HCEC 1CT (cell line): ENCODE measurements at regions not wholly inside any gene's neighbourhood (a gene's known extent, or its start where the extent isn't known, plus 50 kb on each side); places are given as distances from the start of the nearest gene placed in this dataset.

Experiments used
- DNase-seq: peaks from one replicate; pipeline ENCODE4 v3.0.0-alpha.2; 2017

DNA sequence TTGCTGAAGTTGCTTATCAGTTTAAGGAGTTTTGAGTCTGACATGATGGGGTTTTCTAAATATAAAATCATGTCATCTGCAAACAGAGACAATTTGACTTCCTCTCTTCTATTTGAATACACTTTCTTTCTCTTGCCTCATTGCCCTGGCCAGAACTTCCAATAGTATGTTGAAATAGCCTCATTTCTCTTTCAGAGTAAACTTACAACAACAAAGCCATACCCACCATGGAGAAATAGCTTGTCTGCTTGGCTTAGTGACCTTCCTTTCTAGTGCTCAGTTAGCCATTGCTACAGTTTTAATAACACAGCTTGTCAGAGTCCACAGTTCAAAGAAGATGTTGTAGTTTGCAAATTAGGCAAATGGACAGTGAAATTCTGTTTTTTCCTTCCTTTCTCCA lies 228.0 kb downstream of the ETAA1 start:
- no peak for DNase-seq

DNA sequence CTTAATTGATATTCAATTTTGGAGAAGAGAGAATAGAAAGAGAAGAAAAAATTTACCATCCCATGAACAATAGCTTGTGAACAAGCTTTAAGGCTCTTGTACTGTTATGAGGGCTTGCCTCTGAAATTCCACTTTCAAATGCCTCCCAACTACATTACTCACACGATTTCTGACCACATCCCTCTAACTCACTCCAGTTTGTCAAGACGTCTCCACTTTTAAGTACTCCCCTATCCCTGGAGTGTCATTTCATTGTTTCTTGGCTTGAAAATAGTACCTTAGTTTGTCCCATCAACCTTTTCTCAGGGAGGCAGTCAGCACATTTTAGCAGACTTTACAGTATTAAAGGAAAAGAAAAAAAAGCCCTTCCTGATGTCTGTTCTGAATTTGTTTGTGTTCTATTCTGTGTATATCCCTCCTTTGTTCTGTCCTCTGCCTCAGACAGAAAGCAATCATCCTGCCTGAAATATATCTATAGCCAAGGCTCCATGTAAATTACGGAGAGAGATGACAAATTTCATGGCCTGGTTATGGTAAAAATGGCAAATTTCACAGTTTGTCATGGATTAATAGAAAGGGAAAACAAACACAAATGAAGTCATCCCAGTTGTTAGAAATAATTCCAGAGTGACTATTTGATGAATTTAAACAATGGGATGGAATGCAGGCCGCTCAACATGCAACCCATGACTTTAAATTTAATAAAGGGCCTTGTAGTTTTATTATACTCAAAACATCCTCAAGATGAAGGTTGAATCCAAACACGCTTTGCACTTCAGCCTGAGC lies 228.8 kb downstream of the ETAA1 start:
- DNase-seq: peak; percentile 75

DNA sequence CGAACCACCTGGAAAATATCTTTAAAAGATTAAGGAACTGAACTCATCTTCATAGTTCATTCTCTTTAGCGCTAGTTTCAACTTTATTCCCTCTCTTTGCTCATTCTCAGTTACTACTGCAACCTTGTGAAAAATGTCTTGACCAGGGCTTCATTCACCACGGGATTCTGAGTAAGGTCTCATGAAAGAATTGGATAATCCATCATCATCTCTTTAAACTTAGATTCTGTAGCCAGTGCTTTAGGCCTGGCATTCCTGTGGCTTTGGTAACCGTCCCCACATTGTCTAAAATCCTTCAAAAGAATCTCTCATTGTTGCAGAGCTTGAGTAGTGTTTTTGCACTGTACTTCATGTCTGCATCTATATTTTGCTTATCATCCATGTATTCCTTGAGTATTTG lies 229.5 kb downstream of the ETAA1 start:
- DNase-seq: peak; percentile 34

DNA sequence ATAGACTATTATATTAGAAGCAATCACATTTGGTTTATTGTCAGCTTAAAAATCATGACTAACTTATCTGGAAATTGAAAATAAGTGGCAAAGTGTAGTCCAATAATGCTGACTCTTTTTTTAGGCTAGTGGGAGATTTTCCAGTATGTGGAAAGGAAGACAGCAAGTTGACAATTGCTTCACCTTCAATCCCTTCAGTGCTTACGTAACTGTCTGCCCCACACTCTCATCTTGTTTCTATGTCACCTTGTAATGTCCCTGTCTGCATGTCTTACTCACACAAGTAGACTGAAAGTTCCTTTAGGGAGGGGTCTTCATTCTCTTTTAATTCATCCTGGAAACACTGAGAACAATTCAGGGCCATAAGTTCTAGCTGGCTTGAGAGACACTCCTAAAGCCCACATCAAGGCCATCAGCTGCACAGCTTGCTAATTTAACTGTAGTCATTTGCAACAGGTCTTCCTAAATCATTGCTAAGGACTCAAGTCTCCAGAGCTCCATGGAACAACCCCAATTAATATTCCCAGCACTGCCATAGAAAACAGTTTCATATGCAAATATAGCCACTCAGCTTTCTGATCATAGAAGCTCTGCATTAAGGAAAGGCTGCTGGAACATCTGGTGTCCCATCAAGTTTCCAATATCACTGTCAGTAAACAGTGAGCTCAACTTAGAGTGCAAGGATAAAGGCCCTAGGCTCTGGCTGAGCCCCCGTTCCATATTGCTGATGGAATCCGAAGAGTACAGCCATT lies 230.5 kb downstream of the ETAA1 start:
- DNase-seq: no peak

DNA sequence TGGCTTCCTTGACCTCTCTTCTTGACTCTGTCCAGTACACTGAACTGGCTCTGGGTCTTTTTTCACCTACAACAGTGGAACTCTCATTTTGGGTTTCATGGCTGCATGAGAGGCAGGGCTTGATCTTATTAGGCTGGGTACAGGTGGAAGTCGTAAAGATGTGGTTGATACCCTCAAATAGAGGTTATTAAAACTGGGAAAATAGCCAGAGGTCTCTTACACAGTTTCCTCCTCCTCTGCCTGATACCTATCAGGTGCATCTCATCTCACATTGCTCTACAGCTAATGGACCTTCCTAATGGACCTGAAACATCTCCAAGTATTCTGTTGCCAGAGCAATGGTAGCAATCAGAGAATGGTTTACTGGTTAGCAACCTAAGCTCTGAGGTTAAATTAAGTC lies 231.8 kb downstream of the ETAA1 start:
- no peak for DNase-seq

DNA sequence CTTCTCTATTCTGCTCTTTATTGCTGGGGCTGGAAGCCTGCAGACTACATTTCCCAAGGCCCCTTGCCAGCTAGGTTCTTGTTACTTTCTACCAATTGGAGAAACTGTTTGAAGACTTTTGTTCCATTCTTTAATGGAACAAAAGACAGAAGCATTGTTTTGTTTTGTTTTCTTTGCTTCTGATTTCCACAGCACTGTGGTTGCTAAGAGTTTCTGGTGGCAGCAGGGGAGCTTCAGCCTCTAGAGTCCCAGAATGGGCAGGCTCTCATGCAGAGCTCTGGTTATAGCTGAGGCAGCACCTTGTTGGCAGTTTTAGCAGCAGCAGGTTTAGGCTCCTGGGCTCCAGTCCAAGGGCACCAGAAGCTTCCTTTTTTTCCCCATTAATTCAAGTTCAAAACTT lies 234.3 kb downstream of the ETAA1 start:
- no peak for DNase-seq

DNA sequence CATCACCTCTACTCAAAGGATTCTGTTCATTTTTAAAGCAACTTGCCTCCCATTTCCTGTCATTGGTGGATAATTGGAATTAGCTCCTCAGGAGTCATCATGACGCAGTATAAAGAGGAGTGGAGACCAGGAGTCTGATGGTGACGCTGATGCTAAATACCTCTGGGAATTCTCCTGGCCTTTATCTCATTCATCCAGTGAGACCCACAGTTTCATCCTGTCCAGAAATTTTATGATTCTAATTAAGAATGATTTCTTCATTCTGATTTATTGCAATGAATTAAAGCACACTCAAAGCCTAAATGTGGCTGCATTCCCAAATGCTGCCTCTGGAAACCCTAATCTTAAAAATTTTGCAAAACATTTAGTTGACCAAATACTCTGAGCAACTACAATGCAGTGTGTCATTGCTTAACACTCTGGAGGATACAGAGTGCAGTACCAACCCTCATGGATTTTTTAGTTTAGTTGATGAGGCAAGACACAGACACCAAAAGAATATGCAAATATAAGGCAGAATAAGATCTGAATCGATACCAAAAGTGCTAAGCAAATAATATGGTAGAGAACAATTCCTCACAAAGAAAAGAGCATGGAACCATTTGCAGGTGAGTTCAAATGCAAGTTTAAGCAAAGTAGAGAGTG lies 236.2 kb downstream of the ETAA1 start:
- DNase-seq: no peak

DNA sequence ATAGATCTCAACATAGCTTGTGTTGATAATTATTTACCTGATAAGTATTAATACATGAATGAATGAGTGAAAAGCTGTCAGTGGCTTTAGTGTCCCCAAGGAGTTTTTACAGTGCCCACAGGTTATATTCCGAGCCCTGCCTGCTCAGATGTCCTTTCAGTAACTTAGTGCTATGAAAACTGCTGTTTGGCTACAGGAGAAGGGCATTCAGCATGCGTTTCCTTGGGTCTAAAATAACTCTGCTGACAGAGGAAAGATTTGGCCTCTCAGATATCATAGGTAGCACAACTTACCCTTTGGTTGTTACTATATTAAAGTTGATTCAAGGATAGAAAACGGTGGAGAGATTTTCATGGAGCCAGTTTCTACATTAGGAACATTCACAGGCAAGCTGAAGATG lies 241.0 kb downstream of the ETAA1 start:
- no peak for DNase-seq

DNA sequence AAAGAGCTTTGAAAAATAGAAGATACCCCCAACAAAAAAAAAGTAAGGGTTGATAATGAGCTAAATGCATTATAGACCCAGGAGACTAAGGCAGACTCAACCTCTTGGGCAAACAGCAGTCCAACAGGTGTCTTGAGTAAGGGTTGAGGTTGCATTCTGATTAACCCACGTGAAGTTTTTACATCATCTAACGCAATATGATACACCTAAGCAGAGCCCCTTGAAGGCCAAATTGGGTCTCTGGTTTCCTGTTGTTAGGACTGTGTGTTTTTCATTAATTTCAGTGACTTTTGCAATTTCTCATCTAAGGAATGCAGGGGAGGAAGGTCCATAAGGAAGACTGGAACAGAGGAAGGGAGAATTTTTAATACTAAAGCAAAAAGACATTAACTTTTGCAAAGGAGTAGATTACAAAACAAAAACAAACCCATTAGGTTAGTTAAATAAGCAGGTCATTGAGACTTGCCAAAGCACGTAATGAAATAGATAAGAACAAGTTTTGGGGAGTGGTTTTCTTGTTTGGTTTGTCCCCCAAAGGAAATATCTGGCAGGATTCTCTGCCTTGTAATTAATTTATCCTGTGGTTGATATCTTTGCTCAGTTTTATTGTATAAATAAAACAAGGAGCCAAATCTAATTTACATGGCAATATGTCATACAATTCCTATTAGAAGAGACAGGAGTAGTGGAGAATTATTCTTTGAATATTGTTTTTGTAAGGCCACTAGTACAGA lies 244.3 kb downstream of the ETAA1 start:
- no peak for DNase-seq

DNA sequence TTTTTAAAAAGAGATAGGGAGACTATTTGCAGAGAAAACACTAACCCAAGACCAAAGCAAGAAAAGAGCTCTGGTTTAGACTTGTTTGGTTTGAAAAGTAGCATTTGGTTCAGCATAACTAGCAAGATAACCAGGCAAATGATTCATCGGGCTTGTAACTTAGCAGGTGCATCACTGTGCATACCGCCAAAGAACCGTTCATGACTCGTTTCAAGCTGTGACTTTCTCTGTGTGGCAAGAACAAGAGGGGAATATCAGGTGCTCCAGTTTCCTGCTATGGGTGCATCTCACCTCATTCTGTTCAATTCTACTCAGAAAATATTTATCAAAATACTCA lies 244.9 kb downstream of the ETAA1 start:
- DNase-seq: no peak

DNA sequence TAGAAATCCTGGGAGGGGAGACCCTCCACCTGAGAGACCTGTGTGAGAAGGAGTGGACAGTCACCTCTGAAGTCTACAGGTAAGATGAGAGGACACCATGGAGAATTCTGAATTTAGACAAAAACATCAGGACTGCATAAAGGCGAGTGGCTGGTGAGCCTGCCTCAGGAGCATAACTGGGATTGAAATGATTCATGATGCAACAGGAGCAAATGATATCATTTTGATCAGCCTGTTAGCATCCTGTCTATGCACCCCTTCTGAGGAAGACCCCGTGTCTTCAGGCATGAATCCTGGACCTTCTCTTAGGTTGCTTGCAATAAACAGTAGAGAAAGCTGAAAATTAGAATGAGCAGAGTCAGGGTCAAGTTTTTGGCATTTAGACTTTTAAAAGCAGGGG lies 245.8 kb downstream of the ETAA1 start:
- DNase-seq: no peak

DNA sequence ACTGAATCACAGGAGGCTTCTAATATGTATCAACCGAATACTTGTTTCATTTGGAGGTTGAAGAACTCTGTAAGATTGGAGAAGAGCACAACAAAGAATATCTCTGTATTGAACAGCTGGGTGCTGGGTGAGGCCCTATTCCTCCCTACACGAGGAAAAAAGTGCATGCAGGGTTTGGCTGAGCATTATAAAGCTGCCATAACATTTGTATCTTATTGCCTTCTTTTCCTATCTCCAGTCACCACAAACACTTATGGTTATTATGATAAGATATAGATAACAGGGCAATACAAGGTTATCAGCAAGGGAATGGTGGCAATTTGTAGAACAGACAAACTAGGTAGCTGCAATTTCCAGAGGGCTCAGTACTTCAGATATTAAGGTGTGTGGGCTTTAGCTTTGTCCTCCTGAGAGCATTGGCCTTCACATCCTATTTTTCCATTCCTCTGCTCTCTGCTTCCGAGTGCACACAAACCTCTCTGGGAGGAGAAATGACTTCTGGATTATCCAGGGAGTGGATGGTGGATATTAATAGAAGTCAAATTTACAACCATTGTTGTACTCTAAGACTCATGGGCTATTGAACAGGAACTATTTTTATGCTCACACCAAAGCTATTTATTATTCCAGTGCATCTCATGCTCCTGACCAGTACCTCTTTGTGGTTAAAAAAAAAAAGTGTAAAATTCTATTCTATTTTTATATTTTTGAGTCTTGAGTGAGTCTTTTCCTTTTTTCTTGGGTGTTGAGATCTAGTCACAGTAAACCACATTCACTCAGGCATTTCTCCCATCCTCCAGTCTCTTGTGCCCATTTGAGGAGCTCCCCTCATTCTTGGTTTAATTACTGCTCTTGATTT lies 248.4 kb downstream of the ETAA1 start:
- no peak for DNase-seq

DNA sequence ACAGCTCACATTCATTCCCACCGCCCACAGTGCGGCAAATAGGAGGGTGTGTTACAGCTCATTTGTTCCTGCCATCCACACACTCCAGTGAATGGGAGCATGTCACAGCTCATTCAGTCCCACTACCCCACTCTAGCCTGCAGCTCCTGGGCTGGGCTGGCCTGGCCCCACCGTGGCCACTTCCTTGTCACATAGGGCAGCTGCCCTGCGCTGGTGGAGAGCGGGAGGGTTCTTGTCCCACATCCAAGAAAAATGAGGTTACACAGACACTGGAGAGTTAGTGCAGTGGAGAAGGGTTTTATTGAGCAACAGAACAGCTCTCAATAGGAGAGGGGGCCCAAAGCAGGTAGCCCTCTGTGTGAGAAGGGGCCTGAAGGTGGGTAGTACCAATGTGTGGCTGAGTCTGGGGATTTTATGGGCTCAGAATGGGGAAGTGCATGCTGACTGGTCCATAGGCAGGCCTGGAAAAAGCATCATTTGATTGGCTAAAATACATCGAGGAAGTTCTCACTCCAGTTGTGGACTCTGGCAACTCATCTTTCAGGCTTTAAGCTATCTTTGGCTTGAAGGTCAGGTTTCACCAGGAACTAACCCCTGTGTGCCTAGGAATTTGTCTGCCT lies 249.7 kb downstream of the ETAA1 start:
- no peak for DNase-seq

DNA sequence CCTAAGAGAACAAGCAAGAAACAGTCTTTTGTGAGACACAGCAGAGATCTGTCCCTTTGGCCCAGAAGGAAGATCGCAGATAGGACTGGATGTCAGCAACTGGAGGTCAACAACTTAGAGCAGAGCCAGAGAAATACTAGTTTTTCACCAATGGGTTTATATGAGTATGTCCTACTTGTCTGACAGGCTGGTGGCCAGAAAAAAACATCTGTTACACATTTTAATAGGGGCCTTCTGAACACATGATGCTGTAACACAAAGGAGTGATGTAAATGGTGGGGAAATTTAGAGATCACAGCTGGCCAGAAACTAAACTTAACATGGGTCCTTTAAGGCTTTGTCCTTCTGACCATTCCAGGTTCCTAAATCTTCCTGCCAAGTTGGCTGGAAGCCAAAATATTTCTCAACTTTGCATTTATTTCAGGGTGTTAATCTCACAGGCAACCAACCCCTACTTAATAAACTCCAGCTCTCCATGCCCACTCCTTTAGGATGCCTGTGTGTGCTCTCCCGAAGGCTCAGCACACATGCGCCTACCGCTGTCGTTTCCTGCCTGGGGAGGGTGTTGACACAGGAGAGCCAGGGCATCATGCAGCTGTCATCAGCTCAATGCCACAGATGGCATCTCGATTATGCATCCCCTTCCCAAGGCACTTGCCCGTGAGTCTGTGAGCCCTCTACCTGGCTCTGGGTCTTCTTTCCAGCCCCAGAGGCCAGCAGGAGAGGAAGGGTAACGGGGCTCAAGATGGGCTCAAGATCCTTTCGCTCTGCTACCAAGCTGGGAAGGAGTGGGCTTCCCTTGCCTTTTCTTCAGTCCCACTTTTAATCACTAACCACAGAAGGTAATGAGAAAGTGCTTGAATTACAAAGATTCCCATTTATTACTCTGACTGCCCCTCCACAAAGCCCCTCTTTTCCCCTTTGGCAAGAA lies 252.5 kb downstream of the ETAA1 start:
- DNase-seq: peak; percentile 27

DNA sequence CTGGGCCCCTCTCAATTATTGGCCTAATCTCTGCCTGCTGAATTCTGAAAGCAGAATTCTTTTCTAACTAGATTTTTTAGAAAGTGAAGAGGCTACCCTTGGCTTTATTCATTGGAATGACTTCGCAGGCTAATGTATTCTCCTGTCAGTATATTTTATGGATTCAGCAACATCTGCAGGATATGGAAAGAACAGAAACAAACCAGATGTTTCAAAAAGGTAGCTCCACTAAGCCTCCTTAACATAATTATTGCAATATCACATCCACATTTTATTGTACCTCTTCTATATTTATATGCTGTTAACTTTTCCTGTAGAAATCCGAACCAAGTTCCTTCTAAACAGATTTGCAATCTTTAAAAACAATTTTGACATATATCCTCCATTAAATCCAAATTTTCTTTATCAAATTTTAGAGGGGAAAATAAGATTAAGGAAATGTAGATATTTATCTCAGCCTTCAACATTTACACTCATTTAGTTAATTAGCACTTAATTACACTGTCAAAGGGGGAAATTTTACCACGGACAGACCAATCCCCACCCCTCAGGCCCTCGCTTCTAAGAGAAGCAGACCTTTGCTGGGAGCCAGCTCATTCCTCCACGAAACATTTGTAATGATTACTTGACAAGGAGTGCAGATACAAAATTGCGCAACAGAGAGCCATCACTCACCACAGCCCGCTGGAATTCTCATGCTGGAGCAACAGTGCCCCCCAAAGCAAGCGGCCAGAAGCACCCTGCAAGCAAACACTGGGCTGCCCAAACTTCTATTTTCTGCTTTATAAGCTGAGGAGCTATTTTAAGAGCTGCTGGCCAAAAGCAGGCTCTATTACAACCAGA lies 253.4 kb downstream of the ETAA1 start:
- DNase-seq: peak; percentile 92

DNA sequence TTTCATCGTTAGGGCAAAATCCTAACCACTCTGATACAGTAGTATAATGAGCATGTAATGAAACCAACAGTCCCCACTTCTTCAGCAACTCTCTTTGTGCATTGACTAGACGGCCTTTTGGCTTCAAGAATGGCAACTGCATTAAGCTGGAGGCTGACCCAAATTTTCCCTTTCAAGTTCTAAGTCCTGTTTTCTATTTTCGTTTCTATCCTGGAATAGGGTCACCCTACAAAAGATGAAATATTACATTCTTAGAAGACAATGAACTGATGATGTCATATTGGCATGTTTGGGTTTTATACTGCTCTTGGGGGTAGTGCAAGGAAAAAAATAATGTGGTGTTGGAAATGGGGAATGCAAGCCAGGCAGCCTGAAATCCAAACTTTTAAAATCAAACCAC lies 254.4 kb downstream of the ETAA1 start:
- DNase-seq: no peak

DNA sequence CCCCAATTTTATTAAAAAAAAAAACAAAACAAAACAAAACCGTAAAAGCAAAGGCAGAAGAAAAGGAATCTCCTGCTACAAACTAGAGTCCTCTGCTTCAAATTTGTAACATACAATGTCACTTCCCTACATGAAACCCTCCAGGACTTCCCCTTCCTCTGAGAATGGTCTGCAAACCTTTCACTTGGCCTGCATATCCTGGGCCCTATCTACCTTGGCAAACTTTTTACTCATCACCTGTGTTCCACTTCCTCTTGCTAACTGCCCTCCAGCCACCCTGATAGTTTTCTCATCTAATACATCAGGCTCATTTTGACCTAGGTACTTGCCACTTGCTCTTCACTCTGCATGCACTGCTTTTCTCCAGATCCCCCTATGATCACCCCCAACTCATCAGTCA lies 255.5 kb downstream of the ETAA1 start:
- no peak for DNase-seq

DNA sequence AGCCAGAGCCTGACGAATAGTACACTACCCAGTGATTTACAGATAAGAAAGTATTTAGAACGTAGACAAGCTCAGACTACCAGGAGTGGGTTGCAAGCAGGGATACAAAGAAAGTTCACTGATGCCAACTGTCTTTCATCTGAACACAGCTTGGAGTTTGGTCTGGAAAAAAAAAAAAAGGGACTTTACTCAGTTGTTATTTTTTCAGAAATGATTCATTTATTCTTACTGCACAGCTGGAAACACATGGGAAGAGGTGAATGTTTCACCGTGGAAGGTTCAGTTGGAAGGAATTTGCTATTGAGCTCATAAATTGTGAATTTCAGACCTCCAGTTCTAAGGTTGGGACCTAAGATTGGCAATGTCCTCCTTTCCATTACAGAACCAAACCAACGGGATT lies 259.7 kb downstream of the ETAA1 start:
- DNase-seq: peak; percentile 55

DNA sequence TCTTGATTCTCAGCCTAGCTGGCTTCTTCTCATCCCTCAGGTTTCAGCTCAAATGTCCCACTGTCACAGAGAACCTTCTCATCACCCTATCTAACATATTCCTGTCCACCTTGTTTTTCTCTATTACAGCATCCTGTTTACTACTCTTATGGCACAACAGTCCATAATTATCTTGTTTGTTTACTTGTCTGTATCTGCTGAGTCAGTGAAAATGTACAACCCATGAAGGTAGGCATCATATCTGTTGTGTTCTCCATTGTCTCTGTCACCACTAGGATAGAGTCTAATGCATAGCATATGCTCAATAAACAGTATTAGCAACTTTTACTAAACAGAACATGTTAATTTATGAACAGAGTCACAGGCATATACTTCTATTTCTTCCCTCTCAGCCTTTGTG lies 261.7 kb downstream of the ETAA1 start:
- DNase-seq: no peak
